ENCODE measurements at regions not wholly inside any gene's neighbourhood (a gene's known extent, or its start where the extent isn't known, plus 50 kb on each side); places are given as distances from the start of the nearest gene placed in this dataset.

DNA sequence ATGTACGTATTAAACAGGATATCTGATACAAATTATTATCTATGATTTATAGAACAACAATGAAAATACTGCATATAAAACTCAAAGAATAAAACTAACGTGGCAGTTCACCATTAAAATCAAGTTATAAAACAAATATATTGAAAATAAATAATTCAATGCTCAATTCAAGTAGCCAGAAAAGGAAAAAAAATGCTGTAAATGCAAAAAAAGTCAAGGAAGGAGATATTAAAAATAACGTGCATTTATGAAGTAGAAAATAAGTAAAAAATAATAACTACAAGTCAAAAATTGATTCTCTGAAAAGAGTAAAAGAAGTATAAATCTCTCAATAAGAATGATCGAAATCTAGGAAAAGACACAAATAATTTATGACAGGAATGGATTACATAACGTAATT, 460.5 kb upstream of the CD180 start:
- Histone ChIP-seq H3K4me1 (ENCODE audit: insufficient read depth) (no peaks in the 10 kb centered on the region), H3K27me3 (no peaks in the 10 kb centered on the region), H3K36me3 (no peaks in the 10 kb centered on the region), H3K4me3 (no peak overlapping the region), H3K27ac (no peak overlapping the region), H3K9me3 (no peaks in the 10 kb centered on the region)
- TF ChIP-seq POLR2A (IDR thresholded peaks at IDR 0.05) (no peak), EP300 (IDR thresholded peaks at IDR 0.05) (no peak)
- TF ChIP-seq, protein P1, sequence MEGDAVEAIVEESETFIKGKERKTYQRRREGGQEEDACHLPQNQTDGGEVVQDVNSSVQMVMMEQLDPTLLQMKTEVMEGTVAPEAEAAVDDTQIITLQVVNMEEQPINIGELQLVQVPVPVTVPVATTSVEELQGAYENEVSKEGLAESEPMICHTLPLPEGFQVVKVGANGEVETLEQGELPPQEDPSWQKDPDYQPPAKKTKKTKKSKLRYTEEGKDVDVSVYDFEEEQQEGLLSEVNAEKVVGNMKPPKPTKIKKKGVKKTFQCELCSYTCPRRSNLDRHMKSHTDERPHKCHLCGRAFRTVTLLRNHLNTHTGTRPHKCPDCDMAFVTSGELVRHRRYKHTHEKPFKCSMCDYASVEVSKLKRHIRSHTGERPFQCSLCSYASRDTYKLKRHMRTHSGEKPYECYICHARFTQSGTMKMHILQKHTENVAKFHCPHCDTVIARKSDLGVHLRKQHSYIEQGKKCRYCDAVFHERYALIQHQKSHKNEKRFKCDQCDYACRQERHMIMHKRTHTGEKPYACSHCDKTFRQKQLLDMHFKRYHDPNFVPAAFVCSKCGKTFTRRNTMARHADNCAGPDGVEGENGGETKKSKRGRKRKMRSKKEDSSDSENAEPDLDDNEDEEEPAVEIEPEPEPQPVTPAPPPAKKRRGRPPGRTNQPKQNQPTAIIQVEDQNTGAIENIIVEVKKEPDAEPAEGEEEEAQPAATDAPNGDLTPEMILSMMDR (IDR thresholded peaks at IDR 0.05) = no peak
- WGBS, 3 donors = 56 to 85% (median 71%) methylated on average over 5 of the region's 5 CpGs
- DNase-seq = no peak
- intact Hi-C loops (cut with DNase I) = no loop called here

DNA sequence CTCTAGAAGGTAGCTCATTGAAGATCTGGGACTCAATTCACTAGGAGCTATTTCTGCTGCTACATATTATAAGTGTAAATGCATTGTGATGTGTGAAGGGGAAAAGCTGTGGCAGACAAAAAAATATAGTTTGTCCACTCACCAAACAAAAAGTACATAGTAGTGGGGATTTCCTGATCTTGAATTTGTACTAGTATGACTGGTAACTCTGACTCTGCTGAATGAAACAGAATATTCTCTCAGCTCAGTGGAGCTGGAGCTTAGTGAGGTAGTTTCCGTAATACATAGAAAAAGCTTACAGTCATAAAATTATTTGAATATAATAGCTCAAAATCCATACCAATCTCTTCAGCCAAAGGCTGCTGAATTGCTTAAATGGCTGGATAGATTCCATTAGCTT, 455.6 kb upstream of the CD180 start:
- Histone ChIP-seq H3K27ac (no peak overlapping the region), H3K36me3 (no peaks in the 10 kb centered on the region), H3K4me1 (ENCODE audit: insufficient read depth) (peaks cover 10% of the 10 kb centered on the region), H3K4me3 (no peak overlapping the region), H3K27me3 (no peaks in the 10 kb centered on the region), H3K9me3 (no peaks in the 10 kb centered on the region)
- intact Hi-C loops (cut with DNase I) = no loop called here
- TF ChIP-seq POLR2A (IDR thresholded peaks at IDR 0.05) (no peak), EP300 (IDR thresholded peaks at IDR 0.05) (no peak)
- TF ChIP-seq, protein P1 (IDR thresholded peaks at IDR 0.05) = no peak
- DNase-seq = no peak
- WGBS, 3 donors = 89 to 95% (median 93%) methylated on average over 1 of the region's 1 CpG

DNA sequence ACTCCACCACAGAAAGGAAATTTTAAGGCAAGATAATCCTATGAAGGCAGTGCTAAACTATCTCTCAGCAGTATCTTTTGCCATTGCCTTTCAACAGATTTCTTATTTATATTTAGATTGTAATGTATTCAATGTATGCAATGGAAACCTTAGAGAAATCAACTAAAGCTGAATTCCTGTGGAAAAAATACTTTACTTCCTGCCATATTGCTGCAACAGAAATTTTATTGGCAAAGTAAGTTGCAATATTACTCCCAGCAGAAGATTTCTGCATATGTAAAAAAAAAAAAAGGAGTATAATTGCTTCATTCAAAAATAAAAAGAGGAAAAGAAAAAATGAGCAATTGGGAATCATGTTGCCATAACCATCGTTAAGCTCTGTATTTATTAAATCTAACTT, 454.6 kb upstream of the CD180 start:
- Histone ChIP-seq H3K4me1 (ENCODE audit: insufficient read depth) (peaks cover 10% of the 10 kb centered on the region), H3K4me3 (no peak overlapping the region), H3K27ac (no peak overlapping the region), H3K9me3 (no peaks in the 10 kb centered on the region), H3K27me3 (no peaks in the 10 kb centered on the region), H3K36me3 (no peaks in the 10 kb centered on the region)
- intact Hi-C loops (cut with DNase I) = no loop called here
- no peak for DNase-seq
- TF ChIP-seq EP300 (IDR thresholded peaks at IDR 0.05) = no peak
- no peak for TF ChIP-seq POLR2A (IDR thresholded peaks at IDR 0.05)
- TF ChIP-seq, protein P1 (IDR thresholded peaks at IDR 0.05) = no peak
- WGBS, 3 donors = 56 to 66% (median 58%) methylated on average over 1 of the region's 1 CpG

DNA sequence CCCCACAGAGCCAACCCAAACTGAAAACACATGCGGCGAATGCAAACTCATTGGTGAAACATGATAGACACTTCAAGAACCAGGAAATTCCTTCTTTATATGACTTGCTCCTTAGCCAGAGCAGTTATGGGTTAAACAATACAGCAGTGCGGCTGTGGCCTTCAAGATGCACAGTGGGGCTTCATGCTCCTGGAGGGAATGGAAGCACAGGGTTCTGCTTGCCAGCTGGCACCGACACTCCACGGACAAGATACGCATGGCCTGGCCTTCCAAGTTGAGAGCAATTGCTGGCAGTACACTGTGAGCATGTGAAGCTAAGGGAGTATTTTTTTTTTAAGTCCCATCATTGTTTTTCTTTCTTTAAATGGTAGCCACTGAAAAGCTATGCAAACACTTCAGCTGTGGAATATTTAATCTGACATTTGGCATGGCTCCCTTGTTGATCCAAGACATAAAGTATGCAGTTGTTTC, 451.6 kb upstream of the CD180 start:
- H3K4me1 ChIP-seq (ENCODE audit: insufficient read depth) = peaks cover 10% of the 10 kb centered on the region
- intact Hi-C loops (cut with DNase I) = no loop called here
- H3K4me3 ChIP-seq = no peak overlapping the region
- H3K27me3 ChIP-seq = no peaks in the 10 kb centered on the region
- no peak overlapping the region for H3K27ac ChIP-seq
- no peaks in the 10 kb centered on the region for H3K9me3 ChIP-seq
- DNase-seq = peak; percentile 83 to 94 (median 86)
- 11 to 15% (median 15%) methylated on average over 6 of the region's 6 CpGs for WGBS, 3 donors
- TF ChIP-seq, protein P1 (IDR thresholded peaks at IDR 0.05) = no peak
- TF ChIP-seq POLR2A (IDR thresholded peaks at IDR 0.05) = no peak
- no peak for TF ChIP-seq EP300 (IDR thresholded peaks at IDR 0.05)
- no peaks in the 10 kb centered on the region for H3K36me3 ChIP-seq
